HEK293 (cell line): ENCODE measurements at regions not wholly inside any gene's neighbourhood (a gene's known extent, or its start where the extent isn't known, plus 50 kb on each side); places are given as distances from the start of the nearest gene placed in this dataset.

Experiments
- CTCF ChIP-seq: fragments of 450-650 bp; formaldehyde crosslinking; IDR thresholded peaks from 2 replicates; pipeline ENCODE4 v1.5.1; 2016; ENCODE audit warnings: missing biosample characterization, missing genetic modification characterization
- MEIS1 ChIP-seq: sonication (generic); formaldehyde crosslinking; IDR thresholded peaks from 2 replicates; pipeline ENCODE4 v1.8.1; 2022; ENCODE audit warnings: missing genetic modification reagents, mild to moderate bottlenecking, borderline replicate concordance
- MYNN ChIP-seq: fragments of 450-650 bp; formaldehyde crosslinking; IDR thresholded peaks from 2 replicates; pipeline ENCODE4 v1.5.1; 2016; ENCODE audit warnings: missing biosample characterization, missing genetic modification characterization, borderline replicate concordance
- REST ChIP-seq: fragments of 450-650 bp; formaldehyde crosslinking; IDR thresholded peaks from 2 replicates; pipeline ENCODE4 v1.5.1; 2016; ENCODE audit warnings: missing biosample characterization, missing genetic modification characterization
- ZFHX2 ChIP-seq: fragments of 450-650 bp; formaldehyde crosslinking; conservative IDR thresholded peaks from 2 replicates; pipeline ENCODE4 v1.5.1; 2016; ENCODE audit warnings: missing biosample characterization, missing genetic modification characterization
- ZNF341 ChIP-seq: fragments of 450-650 bp; formaldehyde crosslinking; IDR thresholded peaks from 2 replicates; pipeline ENCODE4; 2016; ENCODE audit warnings: low read depth, missing biosample characterization, missing genetic modification characterization
- ZNF391 ChIP-seq: fragments of 450-650 bp; formaldehyde crosslinking; IDR thresholded peaks from 2 replicates; pipeline ENCODE4 v1.5.1; 2016; ENCODE audit warnings: low read depth, missing biosample characterization, missing genetic modification characterization, borderline replicate concordance
- ZNF639 ChIP-seq: fragments of 450-650 bp; formaldehyde crosslinking; IDR thresholded peaks from 2 replicates; pipeline ENCODE4 v1.5.1; 2016; ENCODE audit warnings: missing biosample characterization, missing genetic modification characterization
- ZNF660 ChIP-seq: fragments of 450-650 bp; IDR thresholded peaks from 2 replicates; pipeline ENCODE4 v1.5.1; 2018; ENCODE audit warnings: missing biosample characterization, mild to moderate bottlenecking, missing genetic modification characterization
- ZNF830 ChIP-seq: fragments of 450-650 bp; IDR thresholded peaks from 2 replicates; pipeline ENCODE4 v1.5.0; 2018; ENCODE audit warnings: missing biosample characterization, missing genetic modification characterization, low read depth, mild to moderate bottlenecking, moderate library complexity
- ZNF837 ChIP-seq: fragments of 450-650 bp; formaldehyde crosslinking; IDR thresholded peaks from 2 replicates; pipeline ENCODE4 v1.5.1; 2016; ENCODE audit warnings: missing biosample characterization, missing genetic modification characterization
- TF ChIP-seq, protein P1 (sequence below): fragments of 450-650 bp; formaldehyde crosslinking; conservative IDR thresholded peaks from 2 replicates; pipeline ENCODE4 v1.5.1; 2016; ENCODE audit warnings: low read depth, missing biosample characterization, missing genetic modification characterization

DNA sequence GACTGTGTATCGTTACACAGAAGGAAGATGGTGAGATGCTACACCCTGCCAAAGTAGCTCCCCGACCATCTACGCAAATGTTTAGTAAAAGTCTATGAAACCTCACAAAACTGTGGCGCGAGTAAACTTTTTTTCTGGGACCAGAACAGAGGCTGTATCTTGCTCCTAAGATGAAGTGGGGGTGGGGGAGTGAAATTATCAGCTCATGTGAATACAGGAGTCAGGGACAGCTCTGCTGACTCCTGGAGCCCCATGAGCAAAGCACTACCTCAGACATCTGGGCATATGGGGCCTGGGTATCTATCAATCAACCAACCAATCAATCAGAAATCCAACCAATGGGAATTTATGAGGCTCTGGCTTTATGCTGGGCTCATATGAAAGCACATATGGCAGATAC, 138.6 kb upstream of the RANBP3L start:
- TF ChIP-seq ZNF837 (tag by site-specific recombination) (no peak), MEIS1 (no peak), ZNF391 (no peak), CTCF (tag by site-specific recombination) (no peak), ZFHX2 (no peak), REST (no peak), ZNF639 (tag by site-specific recombination) (no peak), ZNF341 (tag by site-specific recombination) (no peak), ZNF660 (no peak), ZNF830 (no peak), MYNN (tag by site-specific recombination) (no peak)
- TF ChIP-seq, protein P1, sequence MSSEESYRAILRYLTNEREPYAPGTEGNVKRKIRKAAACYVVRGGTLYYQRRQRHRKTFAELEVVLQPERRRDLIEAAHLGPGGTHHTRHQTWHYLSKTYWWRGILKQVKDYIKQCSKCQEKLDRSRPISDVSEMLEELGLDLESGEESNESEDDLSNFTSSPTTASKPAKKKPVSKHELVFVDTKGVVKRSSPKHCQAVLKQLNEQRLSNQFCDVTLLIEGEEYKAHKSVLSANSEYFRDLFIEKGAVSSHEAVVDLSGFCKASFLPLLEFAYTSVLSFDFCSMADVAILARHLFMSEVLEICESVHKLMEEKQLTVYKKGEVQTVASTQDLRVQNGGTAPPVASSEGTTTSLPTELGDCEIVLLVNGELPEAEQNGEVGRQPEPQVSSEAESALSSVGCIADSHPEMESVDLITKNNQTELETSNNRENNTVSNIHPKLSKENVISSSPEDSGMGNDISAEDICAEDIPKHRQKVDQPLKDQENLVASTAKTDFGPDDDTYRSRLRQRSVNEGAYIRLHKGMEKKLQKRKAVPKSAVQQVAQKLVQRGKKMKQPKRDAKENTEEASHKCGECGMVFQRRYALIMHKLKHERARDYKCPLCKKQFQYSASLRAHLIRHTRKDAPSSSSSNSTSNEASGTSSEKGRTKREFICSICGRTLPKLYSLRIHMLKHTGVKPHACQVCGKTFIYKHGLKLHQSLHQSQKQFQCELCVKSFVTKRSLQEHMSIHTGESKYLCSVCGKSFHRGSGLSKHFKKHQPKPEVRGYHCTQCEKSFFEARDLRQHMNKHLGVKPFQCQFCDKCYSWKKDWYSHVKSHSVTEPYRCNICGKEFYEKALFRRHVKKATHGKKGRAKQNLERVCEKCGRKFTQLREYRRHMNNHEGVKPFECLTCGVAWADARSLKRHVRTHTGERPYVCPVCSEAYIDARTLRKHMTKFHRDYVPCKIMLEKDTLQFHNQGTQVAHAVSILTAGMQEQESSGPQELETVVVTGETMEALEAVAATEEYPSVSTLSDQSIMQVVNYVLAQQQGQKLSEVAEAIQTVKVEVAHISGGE = no peak
